ENCODE measurements at regions not wholly inside any gene's neighbourhood (a gene's known extent, or its start where the extent isn't known, plus 50 kb on each side); places are given as distances from the start of the nearest gene placed in this dataset.

GRCh38 chr21:35633501-35633900 is 426.8 kb downstream of the SETD4 start:
- TF ChIP-seq CTCF (IDR thresholded peaks at IDR 0.05) (no peak), POLR2A (IDR thresholded peaks at IDR 0.05; ENCODE audit: low read length) (no peak), MAX (IDR thresholded peaks at IDR 0.05) (no peak)

Data from A549 (cell line).